Heart left ventricle (tissue), 13 donors: ENCODE measurements at regions not wholly inside any gene's neighbourhood (a gene's known extent, or its start where the extent isn't known, plus 50 kb on each side); places are given as distances from the start of the nearest gene placed in this dataset.

Source experiments
- POLR2A ChIP-seq, 2 donors: fragments of 450-650 bp; IDR thresholded peaks; one replicate each; pipeline ENCODE4 v1.6.1; 2017; ENCODE audit warnings: antibody characterized with exemption in 2 of 2, mild to moderate bottlenecking in 2 of 2, moderate library complexity in 2 of 2
- TF ChIP-seq, protein P1 (sequence below), 12 donors: fragments of 200-600 bp; sonication (generic) in 4 of 12; IDR thresholded peaks; one replicate each; pipeline versions ENCODE4 v1.5.0 to v1.8.0; 2018 to 2022; ENCODE audit warnings: antibody characterized with exemption in 12 of 12, mild to moderate bottlenecking in 5 of 12
- donor health status: ischemic (EF 13 %, LVEDD 7.1; RV severe dilation, severe dysfunction).
- donor health status: DM: no; HTN: yes; CAD: no.
- donor health status: DM: no; HTN: no; CAD: no.
- donor health status: ischemic (EF 25% LVEDD 6.9; RV normal size, moderate dysfunction).
- donor health status: ischemic (EF 25% LVEDD 5.7; RV mildly dilated, moderate dysfunction).
- donor health status: ischemic (EF 35%, LVEDD 5.7; RV mildly dilated, moderate dysfunction).
- donor health status: nonischemic (EF 11% LVEDD 7.7; RV severe dilation, severe dysfunction).
- donor health status: DM: yes; HTN: yes; CAD: no.
- donor health status: PGD.
- donor health status: ischemic (EF 29% LVEDD 5.4; RV normal size, mild dysfunction).
- donor health status: nonischemic (EF 23%, LVEDD 6.1; RV moderate dilation, normal function).

DNA sequence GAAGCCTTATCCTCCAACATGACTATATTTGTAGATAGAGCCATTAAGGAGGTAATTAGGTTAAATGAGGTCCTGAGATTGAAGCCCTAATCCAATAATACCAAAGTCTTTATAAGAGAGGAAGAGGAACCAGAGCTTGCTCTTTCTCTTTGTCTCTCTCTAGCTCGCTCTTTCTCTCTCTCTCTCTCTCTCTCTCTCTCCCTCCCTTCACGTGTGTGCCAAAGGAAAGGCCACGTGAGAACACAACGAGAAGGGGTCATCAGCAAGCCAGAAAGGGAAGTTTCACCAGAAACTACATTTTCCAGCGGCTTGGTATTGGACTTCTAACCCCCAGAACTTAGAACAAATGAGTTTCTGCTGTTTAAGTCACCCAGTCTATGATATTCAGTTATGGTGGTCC lies 1540.5 kb downstream of the C4orf33 start:
- TF ChIP-seq POLR2A (IDR thresholded peaks at IDR 0.05): no peak
- TF ChIP-seq, protein P1, sequence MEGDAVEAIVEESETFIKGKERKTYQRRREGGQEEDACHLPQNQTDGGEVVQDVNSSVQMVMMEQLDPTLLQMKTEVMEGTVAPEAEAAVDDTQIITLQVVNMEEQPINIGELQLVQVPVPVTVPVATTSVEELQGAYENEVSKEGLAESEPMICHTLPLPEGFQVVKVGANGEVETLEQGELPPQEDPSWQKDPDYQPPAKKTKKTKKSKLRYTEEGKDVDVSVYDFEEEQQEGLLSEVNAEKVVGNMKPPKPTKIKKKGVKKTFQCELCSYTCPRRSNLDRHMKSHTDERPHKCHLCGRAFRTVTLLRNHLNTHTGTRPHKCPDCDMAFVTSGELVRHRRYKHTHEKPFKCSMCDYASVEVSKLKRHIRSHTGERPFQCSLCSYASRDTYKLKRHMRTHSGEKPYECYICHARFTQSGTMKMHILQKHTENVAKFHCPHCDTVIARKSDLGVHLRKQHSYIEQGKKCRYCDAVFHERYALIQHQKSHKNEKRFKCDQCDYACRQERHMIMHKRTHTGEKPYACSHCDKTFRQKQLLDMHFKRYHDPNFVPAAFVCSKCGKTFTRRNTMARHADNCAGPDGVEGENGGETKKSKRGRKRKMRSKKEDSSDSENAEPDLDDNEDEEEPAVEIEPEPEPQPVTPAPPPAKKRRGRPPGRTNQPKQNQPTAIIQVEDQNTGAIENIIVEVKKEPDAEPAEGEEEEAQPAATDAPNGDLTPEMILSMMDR (IDR thresholded peaks at IDR 0.05): no peak
